ENCODE measurements at regions not wholly inside any gene's neighbourhood (a gene's known extent, or its start where the extent isn't known, plus 50 kb on each side); places are given as distances from the start of the nearest gene placed in this dataset.

GRCh38 chr12:40615590-40615989 is 76.6 kb upstream of the CNTN1 start:
- TF ChIP-seq CTCF (IDR thresholded peaks at IDR 0.05) (no peak), EZH2 (IDR thresholded peaks at IDR 0.05) (no peak), EZH2phosphoT487 (IDR thresholded peaks at IDR 0.05) (no peak)

Data from neural progenitor cell (in vitro differentiated cells).